ENCODE measurements at regions not wholly inside any gene's neighbourhood (a gene's known extent, or its start where the extent isn't known, plus 50 kb on each side); places are given as distances from the start of the nearest gene placed in this dataset.

DNA sequence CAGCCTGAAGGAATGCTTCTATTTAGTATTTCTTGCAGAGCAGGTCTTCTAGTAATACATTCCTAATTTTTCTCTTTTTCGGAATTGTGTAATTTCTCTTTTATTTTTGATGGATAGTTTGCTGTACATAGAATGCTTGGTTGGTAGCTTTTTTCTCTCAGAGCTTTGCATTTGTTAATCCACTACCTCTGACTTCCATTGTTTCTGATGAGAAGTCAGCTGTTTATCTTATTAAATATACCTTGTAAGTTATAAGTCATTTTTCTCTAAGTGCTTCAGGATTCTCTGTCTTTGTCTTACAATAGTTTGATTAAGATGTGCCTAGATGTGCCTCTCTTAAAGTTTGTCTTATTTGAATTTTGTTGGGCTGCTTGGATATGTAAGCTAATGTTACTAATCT lies 101.9 kb downstream of the HTR1A start:
- 0% methylated on average over 1 of the region's 1 CpG for WGBS (ENCODE audit: insufficient coverage, low coverage, missing lambda C conversion rate)
- Histone ChIP-seq H4K20me1 (replicated peaks; ENCODE audit: control insufficient read depth, insufficient read depth, low read length) (no peaks in the 10 kb centered on the region), H2AFZ (ENCODE audit: low read depth, low read length) (no peak overlapping the region), H3K79me2 (ENCODE audit: control insufficient read depth, insufficient read depth, low read length) (no peaks in the 10 kb centered on the region), H3K36me3 (ENCODE audit: control insufficient read depth, insufficient read depth, low read length) (no peaks in the 10 kb centered on the region), H3K9me3 (replicated peaks; ENCODE audit: control insufficient read depth, insufficient read depth, low read depth, low read length) (no peaks in the 10 kb centered on the region; the same call in 1 of the 2 replicates), H3K4me1 (replicated peaks in 1 of 2; ENCODE audit: control insufficient read depth in 2 of 2, insufficient read depth in 2 of 2, low read length in 2 of 2) (no peaks in the 10 kb centered on the region), H3K9ac (ENCODE audit: insufficient read depth in 1 of 2, low read depth in 2 of 2, low read length in 2 of 2) (no peak overlapping the region), H3K4me2 (ENCODE audit: insufficient read depth, low read length) (no peak overlapping the region), H3K9me1 (ENCODE audit: control insufficient read depth, insufficient read depth, low read length) (no peaks in the 10 kb centered on the region), H3K27me3 (ENCODE audit: control insufficient read depth in 2 of 2, insufficient read depth in 2 of 2, low read length in 2 of 2) (no peaks in the 10 kb centered on the region), H3K4me3 (no peak overlapping the region), H3K27ac (ENCODE audit: extremely low read depth, low read depth, low read length) (no peak overlapping the region)
- DNase-seq (ENCODE audit: extremely low read depth in 1 of 4, low spot score in 3 of 4) (no peak), FAIRE-seq (no peak), ATAC-seq (no peak)
- CTCF ChIA-PET (ENCODE audit: low intra/inter-chr PET ratio): no interaction called here
- POLR2A ChIA-PET: no interaction called here
- no TSS peak for BruUV-seq (replicated peaks)
- no peak for TF ChIP-seq MEF2D (tag; conservative IDR thresholded peaks at IDR 0.05; ENCODE audit: low read depth)
- intact Hi-C loops (cut with micrococcal nuclease): no loop called here
- in situ Hi-C loops (cut with MboI): no loop called here

- ATAC-seq (no peak), DNase-seq (ENCODE audit: extremely low read depth in 1 of 4, low spot score in 3 of 4) (no peak), FAIRE-seq (no peak)
- no peaks in the 10 kb centered on the region for H3K4me1 ChIP-seq (replicated peaks in 1 of 2; ENCODE audit: control insufficient read depth in 2 of 2, insufficient read depth in 2 of 2, low read length in 2 of 2)
- WGBS (ENCODE audit: insufficient coverage, low coverage, missing lambda C conversion rate): 0% methylated on average over 2 of the region's 2 CpGs
- no peaks in the 10 kb centered on the region for H3K9me1 ChIP-seq (ENCODE audit: control insufficient read depth, insufficient read depth, low read length)
- 0 out of 2 replicates have a peak, but pooled peaks cover 3% of the 10 kb centered on the region for H3K9me3 ChIP-seq (replicated peaks; ENCODE audit: control insufficient read depth, insufficient read depth, low read depth, low read length)
- H3K27me3 ChIP-seq (ENCODE audit: control insufficient read depth in 2 of 2, insufficient read depth in 2 of 2, low read length in 2 of 2): no peaks in the 10 kb centered on the region
- TF ChIP-seq, protein P1, sequence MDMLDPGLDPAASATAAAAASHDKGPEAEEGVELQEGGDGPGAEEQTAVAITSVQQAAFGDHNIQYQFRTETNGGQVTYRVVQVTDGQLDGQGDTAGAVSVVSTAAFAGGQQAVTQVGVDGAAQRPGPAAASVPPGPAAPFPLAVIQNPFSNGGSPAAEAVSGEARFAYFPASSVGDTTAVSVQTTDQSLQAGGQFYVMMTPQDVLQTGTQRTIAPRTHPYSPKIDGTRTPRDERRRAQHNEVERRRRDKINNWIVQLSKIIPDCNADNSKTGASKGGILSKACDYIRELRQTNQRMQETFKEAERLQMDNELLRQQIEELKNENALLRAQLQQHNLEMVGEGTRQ (CRISPR knock-in tag; IDR thresholded peaks at IDR 0.05): no peak
- TF ChIP-seq BHLHE40 (IDR thresholded peaks at IDR 0.05; ENCODE audit: low read length): no peak
- TF ChIP-seq C11orf30 (IDR thresholded peaks at IDR 0.05; ENCODE audit: low read depth): no peak
- in situ Hi-C loops (cut with MboI) (no loop called here), intact Hi-C loops (cut with micrococcal nuclease) (no loop called here)
- ChIA-PET CTCF (ENCODE audit: low intra/inter-chr PET ratio) (no interaction called here), POLR2A (no interaction called here)
- no peak overlapping the region for H3K4me2 ChIP-seq (ENCODE audit: insufficient read depth, low read length)
- no peaks in the 10 kb centered on the region for H4K20me1 ChIP-seq (replicated peaks; ENCODE audit: control insufficient read depth, insufficient read depth, low read length)
- no peak overlapping the region for H3K4me3 ChIP-seq
- H2AFZ ChIP-seq (ENCODE audit: low read depth, low read length): no peak overlapping the region
- no peak overlapping the region for H3K9ac ChIP-seq (ENCODE audit: insufficient read depth in 1 of 2, low read depth in 2 of 2, low read length in 2 of 2)
- no peak overlapping the region for H3K27ac ChIP-seq (ENCODE audit: extremely low read depth, low read depth, low read length)
- no peaks in the 10 kb centered on the region for H3K79me2 ChIP-seq (ENCODE audit: control insufficient read depth, insufficient read depth, low read length)
- BruUV-seq (replicated peaks): no TSS peak
- H3K36me3 ChIP-seq (ENCODE audit: control insufficient read depth, insufficient read depth, low read length): no peaks in the 10 kb centered on the region
Measured at GRCh38 chr5:63854076-63854475, 108.2 kb downstream of the HTR1A start.

Measured in K562 (cell line).